H9 (cell line): ENCODE measurements at regions not wholly inside any gene's neighbourhood (a gene's known extent, or its start where the extent isn't known, plus 50 kb on each side); places are given as distances from the start of the nearest gene placed in this dataset.

Source experiments
- DNase-seq: peaks from one replicate; pipeline ENCODE4 v3.0.0-alpha.2; 2017
- H2AFZ ChIP-seq: one replicate; pipeline ENCODE4 v1.6.1; 2013; ENCODE audit warnings: mild to moderate bottlenecking, low read length, control low read depth, moderate library complexity
- H2AK5ac ChIP-seq: 2 replicates; pipeline ENCODE4 v1.6.1; 2013; ENCODE audit warnings: low read length, control low read depth, mixed read lengths; ENCODE audit not compliant: insufficient read length
- H2BK120ac ChIP-seq: one replicate; pipeline ENCODE4 v1.6.1; 2013; ENCODE audit warnings: low read depth, mild to moderate bottlenecking, low read length, control low read depth, inconsistent platforms; ENCODE audit not compliant: poor library complexity, severe bottlenecking
- H2BK12ac ChIP-seq: 2 replicates; pipeline ENCODE4 v1.6.1; 2013; ENCODE audit warnings: low read length, control low read depth, mixed read lengths, low read depth; ENCODE audit not compliant: insufficient read length
- H2BK15ac ChIP-seq: 2 replicates; pipeline ENCODE4 v1.6.1; 2013; ENCODE audit warnings: low read depth, low read length, control low read depth
- H2BK20ac ChIP-seq: one replicate; pipeline ENCODE4 v1.6.1; 2013; ENCODE audit warnings: low read depth, mild to moderate bottlenecking, low read length, control low read depth, inconsistent platforms; ENCODE audit not compliant: poor library complexity, severe bottlenecking
- H2BK5ac ChIP-seq: 2 replicates; pipeline ENCODE4 v1.6.1; 2013; ENCODE audit warnings: low read length, control low read depth, mixed read lengths; ENCODE audit not compliant: insufficient read length
- H3K14ac ChIP-seq: 2 replicates; pipeline ENCODE4 v1.6.1; 2013; ENCODE audit warnings: low read length, control low read depth; ENCODE audit not compliant: insufficient read depth
- H3K18ac ChIP-seq: 2 replicates; pipeline ENCODE4 v1.6.1; 2013; ENCODE audit warnings: low read depth, mild to moderate bottlenecking, mixed read lengths, low read length, control low read depth; ENCODE audit not compliant: insufficient read length
- H3K23ac ChIP-seq: 2 replicates; pipeline ENCODE4 v1.6.1; 2013; ENCODE audit warnings: low read length, control low read depth, mixed read lengths, low read depth; ENCODE audit not compliant: insufficient read length
- H3K23me2 ChIP-seq: 2 replicates; pipeline ENCODE4 v1.6.1; 2013; ENCODE audit warnings: low read depth, mild to moderate bottlenecking, mixed read lengths, low read length, control low read depth; ENCODE audit not compliant: insufficient read length, poor library complexity, severe bottlenecking
- H3K27ac ChIP-seq: 2 replicates; pipeline ENCODE4 v1.5.1; 2013; ENCODE audit warnings: low read length, control low read depth, mixed read lengths, low read depth; ENCODE audit not compliant: insufficient read length
- H3K27me3 ChIP-seq: 2 replicates; pipeline ENCODE4 v1.6.1; 2013; ENCODE audit warnings: low read length, control low read depth, inconsistent platforms; ENCODE audit not compliant: insufficient read depth
- H3K4ac ChIP-seq: 2 replicates; pipeline ENCODE4 v1.6.1; 2013; ENCODE audit warnings: low read depth, mild to moderate bottlenecking, control low read depth, inconsistent platforms, low read length, moderate library complexity
- H3K4me1 ChIP-seq: 2 replicates; pipeline ENCODE4 v1.6.1; 2013; ENCODE audit warnings: low read length, control low read depth, inconsistent platforms; ENCODE audit not compliant: insufficient read depth
- H3K4me2 ChIP-seq: 2 replicates; pipeline ENCODE4 v1.6.1; 2013; ENCODE audit warnings: low read length, control low read depth, mixed read lengths; ENCODE audit not compliant: insufficient read length, insufficient read depth
- H3K56ac ChIP-seq: 2 replicates; pipeline ENCODE4 v1.6.1; 2013; ENCODE audit warnings: low read depth, mild to moderate bottlenecking, mixed read lengths, low read length, control low read depth; ENCODE audit not compliant: insufficient read length
- H3K79me1 ChIP-seq: 2 replicates; pipeline ENCODE4 v1.6.1; 2013; ENCODE audit warnings: low read depth, mild to moderate bottlenecking, moderate library complexity, low read length, control low read depth, inconsistent platforms; ENCODE audit not compliant: insufficient read depth, poor library complexity, severe bottlenecking
- H3K79me2 ChIP-seq: 2 replicates; pipeline ENCODE4 v1.6.1; 2013; ENCODE audit warnings: low read length, control low read depth, inconsistent platforms; ENCODE audit not compliant: insufficient read depth
- H3K9ac ChIP-seq: 2 replicates; pipeline ENCODE4 v1.6.1; 2013; ENCODE audit warnings: low read length, control low read depth, mixed read lengths; ENCODE audit not compliant: insufficient read length; ENCODE audit errors: extremely low read depth
- H3K9me3 ChIP-seq: one replicate; pipeline ENCODE4 v1.6.1; 2013; ENCODE audit warnings: low read depth, low read length, inconsistent platforms; ENCODE audit not compliant: control insufficient read depth
- H3T11ph ChIP-seq: one replicate; pipeline ENCODE4 v1.6.1; 2013; ENCODE audit warnings: mild to moderate bottlenecking, low read length, control low read depth, inconsistent platforms
- H4K20me1 ChIP-seq: one replicate; pipeline ENCODE4 v1.6.1; 2013; ENCODE audit not compliant: control insufficient read depth, insufficient read length, insufficient read depth
- H4K5ac ChIP-seq: 2 replicates; pipeline ENCODE4 v1.6.1; 2013; ENCODE audit warnings: low read depth, mild to moderate bottlenecking, mixed read lengths, low read length, control low read depth; ENCODE audit not compliant: insufficient read length
- H4K8ac ChIP-seq: replicated peaks from 2 replicates; pipeline ENCODE4 v1.6.1; 2013; ENCODE audit warnings: low read length, control low read depth, mixed read lengths, low read depth; ENCODE audit not compliant: insufficient read length
- H4K91ac ChIP-seq: 2 replicates; pipeline ENCODE4 v1.6.1; 2013; ENCODE audit warnings: low read depth, mild to moderate bottlenecking, moderate library complexity, mixed read lengths, low read length, control low read depth; ENCODE audit not compliant: insufficient read length
- H3K27ac Mint-ChIP-seq, 3 experiments: 2 replicates in 2 of 3; 3 replicates in 1 of 3; pipeline ENCODE4 v1.8.0; 2020 to 2021; ENCODE audit warnings: mixed read lengths in 3 of 3, mild to moderate bottlenecking in 1 of 3, moderate library complexity in 1 of 3
- H3K27me3 Mint-ChIP-seq: 2 replicates; pipeline ENCODE4 v1.8.0; 2021; ENCODE audit warnings: low read depth, mild to moderate bottlenecking, moderate library complexity, mixed read lengths
- H3K36me3 Mint-ChIP-seq, 3 experiments: 2 replicates in 2 of 3; 3 replicates in 1 of 3; pipeline ENCODE4 v1.8.0; 2020 to 2021; ENCODE audit warnings: low read depth in 3 of 3, mixed read lengths in 3 of 3; ENCODE audit not compliant: insufficient read depth in 1 of 3
- H3K4me1 Mint-ChIP-seq, 2 experiments: 2 replicates each; pipeline ENCODE4 v1.8.0; 2020; ENCODE audit warnings: mixed read lengths in 2 of 2
- H3K4me3 Mint-ChIP-seq, 2 experiments: 2 replicates in 1 of 2; 3 replicates in 1 of 2; pipeline ENCODE4 v1.8.0; 2020 to 2021; ENCODE audit warnings: mild to moderate bottlenecking in 2 of 2, mixed read lengths in 2 of 2, moderate library complexity in 1 of 2
- H3K9me3 Mint-ChIP-seq, 2 experiments: 2 replicates in 1 of 2; 3 replicates in 1 of 2; pipeline ENCODE4 v1.8.0; 2020; ENCODE audit warnings: mild to moderate bottlenecking in 2 of 2, mixed read lengths in 2 of 2, moderate library complexity in 1 of 2
- WGBS: extraction: QIAGEN DNeasy Blood & Tissue Kit; methylation state at CpG from one replicate; pipeline ENCODE4 v1.1.7; 2013; ENCODE audit warnings: missing lambda C conversion rate, low lambda C conversion rate, mixed read lengths; ENCODE audit not compliant: insufficient read length; ENCODE audit errors: extremely low coverage; 5-methylcytosine and 5-hydroxymethylcytosine counted together
- TF ChIP-seq, protein P1 (sequence below): fragments of 200-600 bp; sonication (generic); conservative IDR thresholded peaks from 3 replicates; pipeline ENCODE4 v1.8.0; 2021; ENCODE audit warnings: antibody characterized with exemption, mild to moderate bottlenecking

DNA sequence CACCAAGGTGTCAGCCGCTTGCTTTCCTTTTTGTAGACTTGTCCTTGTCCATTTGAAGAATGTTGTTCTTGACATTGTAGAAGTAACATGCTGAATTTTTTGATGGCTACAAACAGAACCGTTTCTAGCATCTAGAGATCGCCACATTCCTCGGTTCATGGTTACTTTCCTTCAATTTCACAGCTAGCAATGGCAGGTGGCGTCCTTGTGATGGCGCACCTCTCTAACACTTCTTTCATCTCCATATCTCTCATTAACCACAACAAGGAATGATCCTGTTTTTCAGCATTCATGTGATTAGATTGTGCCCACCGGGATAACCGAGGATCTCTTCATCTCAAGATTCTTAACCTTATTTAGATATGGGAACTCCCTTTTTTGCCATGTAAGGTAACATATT is 2129.8 kb downstream of the NCAM2 start:
- no peak overlapping the region for H4K5ac ChIP-seq
- peaks cover 0 to 2% of the 10 kb centered on the region in 2 experiments; a peak in 2 of 5 replicates for H3K9me3 Mint-ChIP-seq
- no peak overlapping the region for H3K4me2 ChIP-seq
- H3K14ac ChIP-seq = no peak overlapping the region
- no peak overlapping the region for H3K4me3 Mint-ChIP-seq
- H3K79me1 ChIP-seq = no peaks in the 10 kb centered on the region
- no peak overlapping the region for H4K91ac ChIP-seq
- peaks cover 2% of the 10 kb centered on the region; the same call in 1 of the 2 replicates for H3K4me1 ChIP-seq
- no peak overlapping the region for H3K27ac ChIP-seq
- no peak overlapping the region for H2BK120ac ChIP-seq
- DNase-seq = peak; percentile 29
- H3K18ac ChIP-seq = no peak overlapping the region
- no CpG with 5 or more reads among the region's 8 CpGs for WGBS
- TF ChIP-seq, protein P1, sequence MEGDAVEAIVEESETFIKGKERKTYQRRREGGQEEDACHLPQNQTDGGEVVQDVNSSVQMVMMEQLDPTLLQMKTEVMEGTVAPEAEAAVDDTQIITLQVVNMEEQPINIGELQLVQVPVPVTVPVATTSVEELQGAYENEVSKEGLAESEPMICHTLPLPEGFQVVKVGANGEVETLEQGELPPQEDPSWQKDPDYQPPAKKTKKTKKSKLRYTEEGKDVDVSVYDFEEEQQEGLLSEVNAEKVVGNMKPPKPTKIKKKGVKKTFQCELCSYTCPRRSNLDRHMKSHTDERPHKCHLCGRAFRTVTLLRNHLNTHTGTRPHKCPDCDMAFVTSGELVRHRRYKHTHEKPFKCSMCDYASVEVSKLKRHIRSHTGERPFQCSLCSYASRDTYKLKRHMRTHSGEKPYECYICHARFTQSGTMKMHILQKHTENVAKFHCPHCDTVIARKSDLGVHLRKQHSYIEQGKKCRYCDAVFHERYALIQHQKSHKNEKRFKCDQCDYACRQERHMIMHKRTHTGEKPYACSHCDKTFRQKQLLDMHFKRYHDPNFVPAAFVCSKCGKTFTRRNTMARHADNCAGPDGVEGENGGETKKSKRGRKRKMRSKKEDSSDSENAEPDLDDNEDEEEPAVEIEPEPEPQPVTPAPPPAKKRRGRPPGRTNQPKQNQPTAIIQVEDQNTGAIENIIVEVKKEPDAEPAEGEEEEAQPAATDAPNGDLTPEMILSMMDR = peak; percentile 76
- H3K27ac Mint-ChIP-seq = no peak overlapping the region; a peak in 1 of 7 replicates
- H2AFZ ChIP-seq = no peak overlapping the region
- H3K23ac ChIP-seq = no peak overlapping the region
- H3K27me3 ChIP-seq = no peaks in the 10 kb centered on the region
- no peak overlapping the region for H3K9ac ChIP-seq
- no peak overlapping the region for H2BK5ac ChIP-seq
- H3K4me1 Mint-ChIP-seq = no peaks in the 10 kb centered on the region; a peak in 2 of 4 replicates
- H3K9me3 ChIP-seq = no peaks in the 10 kb centered on the region
- H3K4ac ChIP-seq = no peak overlapping the region
- H3T11ph ChIP-seq = no peak overlapping the region
- H3K36me3 Mint-ChIP-seq = no peaks in the 10 kb centered on the region
- H2BK12ac ChIP-seq = no peak overlapping the region
- no peak overlapping the region for H2BK15ac ChIP-seq
- H3K79me2 ChIP-seq = no peaks in the 10 kb centered on the region
- H2BK20ac ChIP-seq = no peak overlapping the region
- H4K20me1 ChIP-seq = no peaks in the 10 kb centered on the region
- H3K23me2 ChIP-seq = no peaks in the 10 kb centered on the region
- H2AK5ac ChIP-seq = no peak overlapping the region
- no peak overlapping the region for H4K8ac ChIP-seq
- no peak overlapping the region for H3K56ac ChIP-seq
- no peaks in the 10 kb centered on the region for H3K27me3 Mint-ChIP-seq
